ENCODE measurements at regions not wholly inside any gene's neighbourhood (a gene's known extent, or its start where the extent isn't known, plus 50 kb on each side); places are given as distances from the start of the nearest gene placed in this dataset.

DNA sequence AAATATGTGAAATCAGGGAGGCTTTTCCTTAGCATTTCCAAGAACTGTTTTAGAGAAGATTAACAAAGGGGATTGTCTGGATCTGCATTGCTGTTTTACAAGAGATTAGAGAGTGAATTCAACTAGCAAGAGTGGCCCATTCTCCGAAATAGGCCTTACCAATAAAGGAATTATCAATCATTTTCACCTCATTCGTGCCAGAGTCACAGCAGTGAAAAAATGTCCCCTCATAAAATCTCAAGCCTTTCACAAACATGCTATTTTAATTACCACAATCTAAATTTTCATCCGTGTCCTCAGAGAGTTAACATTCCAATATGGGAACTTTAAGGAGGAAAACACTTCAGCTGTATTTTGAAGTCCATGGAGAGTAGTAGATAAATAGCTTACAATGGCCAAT is 979.6 kb downstream of the RPA4 start:
- TF ChIP-seq, protein P1, sequence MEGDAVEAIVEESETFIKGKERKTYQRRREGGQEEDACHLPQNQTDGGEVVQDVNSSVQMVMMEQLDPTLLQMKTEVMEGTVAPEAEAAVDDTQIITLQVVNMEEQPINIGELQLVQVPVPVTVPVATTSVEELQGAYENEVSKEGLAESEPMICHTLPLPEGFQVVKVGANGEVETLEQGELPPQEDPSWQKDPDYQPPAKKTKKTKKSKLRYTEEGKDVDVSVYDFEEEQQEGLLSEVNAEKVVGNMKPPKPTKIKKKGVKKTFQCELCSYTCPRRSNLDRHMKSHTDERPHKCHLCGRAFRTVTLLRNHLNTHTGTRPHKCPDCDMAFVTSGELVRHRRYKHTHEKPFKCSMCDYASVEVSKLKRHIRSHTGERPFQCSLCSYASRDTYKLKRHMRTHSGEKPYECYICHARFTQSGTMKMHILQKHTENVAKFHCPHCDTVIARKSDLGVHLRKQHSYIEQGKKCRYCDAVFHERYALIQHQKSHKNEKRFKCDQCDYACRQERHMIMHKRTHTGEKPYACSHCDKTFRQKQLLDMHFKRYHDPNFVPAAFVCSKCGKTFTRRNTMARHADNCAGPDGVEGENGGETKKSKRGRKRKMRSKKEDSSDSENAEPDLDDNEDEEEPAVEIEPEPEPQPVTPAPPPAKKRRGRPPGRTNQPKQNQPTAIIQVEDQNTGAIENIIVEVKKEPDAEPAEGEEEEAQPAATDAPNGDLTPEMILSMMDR (IDR thresholded peaks at IDR 0.05), result no peak
- TF ChIP-seq POLR2A (IDR thresholded peaks at IDR 0.05; ENCODE audit: low read depth), result no peak

All from esophagus muscularis mucosa (tissue), 3 donors.